DND-41 (cell line): ENCODE measurements at regions not wholly inside any gene's neighbourhood (a gene's known extent, or its start where the extent isn't known, plus 50 kb on each side); places are given as distances from the start of the nearest gene placed in this dataset.

Source experiments
- ATAC-seq: fragments of 200-7000 bp; cut with Tn5 transposase; 3 replicates; pipeline ENCODE4 v1.9.1; 2021; ENCODE audit warnings: low read depth; ENCODE audit not compliant: insufficient read depth
- DNase-seq: peaks from one replicate; pipeline ENCODE4 v3.0.0-alpha.2; 2020
- H2AFZ ChIP-seq: 2 replicates; pipeline ENCODE4 v1.6.0; 2012; ENCODE audit warnings: low read depth, low read length
- H3K27ac ChIP-seq: 2 replicates; pipeline ENCODE4 v1.5.1; 2012; ENCODE audit warnings: low read length, inconsistent platforms
- H3K27me3 ChIP-seq: fragments of 200-600 bp; sonication (generic); 2 replicates; pipeline ENCODE4 v1.6.0; 2012; ENCODE audit warnings: low read length, mild to moderate bottlenecking, inconsistent platforms; ENCODE audit not compliant: insufficient read depth, poor library complexity
- H3K36me3 ChIP-seq: 2 replicates; pipeline ENCODE4 v1.5.1; 2012; ENCODE audit warnings: low read length, inconsistent platforms; ENCODE audit not compliant: insufficient read depth
- H3K4me1 ChIP-seq: 2 replicates; pipeline ENCODE4 v1.5.1; 2012; ENCODE audit warnings: mild to moderate bottlenecking, low read length; ENCODE audit not compliant: insufficient read depth
- H3K4me2 ChIP-seq: 2 replicates; pipeline ENCODE4 v1.6.0; 2012; ENCODE audit warnings: mild to moderate bottlenecking, moderate library complexity, low read length, inconsistent platforms; ENCODE audit not compliant: insufficient read depth
- H3K4me3 ChIP-seq, 2 experiments: fragments of 200-600 bp in 1 of 2; shearing (Covaris generic) in 1 of 2; 2 replicates each; pipeline ENCODE4 v1.5.1; 2012 to 2016; ENCODE audit warnings: inconsistent platforms in 2 of 2, low read length in 2 of 2, mild to moderate bottlenecking in 2 of 2, low read depth in 1 of 2, moderate library complexity in 1 of 2
- H3K79me2 ChIP-seq: 2 replicates; pipeline ENCODE4 v1.6.0; 2012; ENCODE audit warnings: low read length, inconsistent platforms; ENCODE audit not compliant: insufficient read depth
- H3K9ac ChIP-seq: 2 replicates; pipeline ENCODE4 v1.6.0; 2012; ENCODE audit warnings: low read depth, mild to moderate bottlenecking, inconsistent platforms, low read length, moderate library complexity
- H3K9me3 ChIP-seq: 2 replicates; pipeline ENCODE4 v1.5.1; 2012; ENCODE audit warnings: low read length, moderate library complexity, mild to moderate bottlenecking, inconsistent platforms; ENCODE audit not compliant: insufficient read depth, severe bottlenecking
- H4K20me1 ChIP-seq: 2 replicates; pipeline ENCODE4 v1.6.0; 2012; ENCODE audit warnings: low read length; ENCODE audit not compliant: insufficient read depth
- EZH2 ChIP-seq: IDR thresholded peaks from 3 replicates; pipeline ENCODE4 v1.6.1; 2012; ENCODE audit warnings: borderline replicate concordance, low read depth, mild to moderate bottlenecking, moderate library complexity, low read length, inconsistent platforms; ENCODE audit not compliant: severe bottlenecking
- TF ChIP-seq, protein P1 (sequence below): IDR thresholded peaks from 2 replicates; pipeline ENCODE4 v1.5.1; 2012; ENCODE audit warnings: borderline replicate concordance, low read length, moderate library complexity, mild to moderate bottlenecking; ENCODE audit not compliant: poor library complexity, severe bottlenecking; ENCODE audit errors: extremely low read depth

- H3K4me2 ChIP-seq = no peak overlapping the region
- DNase-seq = no peak
- H3K4me1 ChIP-seq = no peaks in the 10 kb centered on the region
- TF ChIP-seq, protein P1, sequence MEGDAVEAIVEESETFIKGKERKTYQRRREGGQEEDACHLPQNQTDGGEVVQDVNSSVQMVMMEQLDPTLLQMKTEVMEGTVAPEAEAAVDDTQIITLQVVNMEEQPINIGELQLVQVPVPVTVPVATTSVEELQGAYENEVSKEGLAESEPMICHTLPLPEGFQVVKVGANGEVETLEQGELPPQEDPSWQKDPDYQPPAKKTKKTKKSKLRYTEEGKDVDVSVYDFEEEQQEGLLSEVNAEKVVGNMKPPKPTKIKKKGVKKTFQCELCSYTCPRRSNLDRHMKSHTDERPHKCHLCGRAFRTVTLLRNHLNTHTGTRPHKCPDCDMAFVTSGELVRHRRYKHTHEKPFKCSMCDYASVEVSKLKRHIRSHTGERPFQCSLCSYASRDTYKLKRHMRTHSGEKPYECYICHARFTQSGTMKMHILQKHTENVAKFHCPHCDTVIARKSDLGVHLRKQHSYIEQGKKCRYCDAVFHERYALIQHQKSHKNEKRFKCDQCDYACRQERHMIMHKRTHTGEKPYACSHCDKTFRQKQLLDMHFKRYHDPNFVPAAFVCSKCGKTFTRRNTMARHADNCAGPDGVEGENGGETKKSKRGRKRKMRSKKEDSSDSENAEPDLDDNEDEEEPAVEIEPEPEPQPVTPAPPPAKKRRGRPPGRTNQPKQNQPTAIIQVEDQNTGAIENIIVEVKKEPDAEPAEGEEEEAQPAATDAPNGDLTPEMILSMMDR = no peak
- TF ChIP-seq EZH2 = no peak
- no peak for ATAC-seq
- H3K79me2 ChIP-seq = no peaks in the 10 kb centered on the region
- no peaks in the 10 kb centered on the region for H3K9me3 ChIP-seq
- no peaks in the 10 kb centered on the region for H3K36me3 ChIP-seq
- no peaks in the 10 kb centered on the region for H4K20me1 ChIP-seq
- no peak overlapping the region for H3K9ac ChIP-seq
- H2AFZ ChIP-seq = no peak overlapping the region
- no peak overlapping the region for H3K27ac ChIP-seq
- H3K4me3 ChIP-seq = no peak overlapping the region
- no peaks in the 10 kb centered on the region for H3K27me3 ChIP-seq
Observed at GRCh38 chr18:75829091-75829490, 401.6 kb upstream of the SMIM21 start.

- Histone ChIP-seq H3K27me3 (no peaks in the 10 kb centered on the region), H3K4me1 (no peaks in the 10 kb centered on the region), H4K20me1 (no peaks in the 10 kb centered on the region), H3K9me3 (no peaks in the 10 kb centered on the region), H2AFZ (no peak overlapping the region), H3K4me2 (no peak overlapping the region), H3K36me3 (no peaks in the 10 kb centered on the region), H3K4me3 (no peak overlapping the region), H3K9ac (no peak overlapping the region), H3K27ac (no peak overlapping the region), H3K79me2 (no peaks in the 10 kb centered on the region)
- ATAC-seq (no peak), DNase-seq (no peak)
- no peak for TF ChIP-seq EZH2
- TF ChIP-seq, protein P1 = no peak
Observed at GRCh38 chr18:75828379-75828778, 400.9 kb upstream of the SMIM21 start.

DNA sequence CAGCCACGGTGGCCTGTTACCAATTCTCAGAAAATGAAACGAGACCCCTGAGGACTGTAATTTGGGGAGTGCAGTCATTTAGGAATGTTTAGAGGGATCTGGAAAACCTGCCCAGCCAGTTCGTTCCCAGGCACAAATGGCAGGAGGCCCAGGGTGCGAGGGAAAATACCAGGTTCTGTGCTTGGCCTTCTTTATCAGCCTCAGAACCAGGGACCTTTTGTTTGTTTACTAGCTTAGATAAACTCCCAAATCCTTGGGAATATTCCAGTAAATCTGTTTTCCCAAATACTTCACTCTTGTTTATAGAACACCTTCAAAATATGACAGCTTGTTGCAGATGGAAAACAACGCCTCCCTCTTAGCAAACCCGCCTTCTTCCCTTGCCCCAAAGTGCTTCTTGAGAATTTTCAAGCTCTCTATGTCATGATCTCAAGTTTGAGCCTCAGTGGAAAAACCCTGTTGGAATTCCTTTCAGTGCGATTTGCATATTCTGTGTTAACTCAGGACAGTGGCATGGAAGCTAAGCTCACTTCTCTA is 400.3 kb upstream of the SMIM21 start:
- Histone ChIP-seq H3K9ac (no peak overlapping the region), H3K27me3 (no peaks in the 10 kb centered on the region), H3K4me1 (no peaks in the 10 kb centered on the region), H3K36me3 (no peaks in the 10 kb centered on the region), H3K9me3 (no peaks in the 10 kb centered on the region), H3K4me3 (no peak overlapping the region), H2AFZ (no peak overlapping the region), H4K20me1 (no peaks in the 10 kb centered on the region), H3K27ac (no peak overlapping the region), H3K79me2 (no peaks in the 10 kb centered on the region), H3K4me2 (no peak overlapping the region)
- no peak for DNase-seq
- TF ChIP-seq, protein P1 = no peak
- no peak for TF ChIP-seq EZH2
- ATAC-seq = no peak

DNA sequence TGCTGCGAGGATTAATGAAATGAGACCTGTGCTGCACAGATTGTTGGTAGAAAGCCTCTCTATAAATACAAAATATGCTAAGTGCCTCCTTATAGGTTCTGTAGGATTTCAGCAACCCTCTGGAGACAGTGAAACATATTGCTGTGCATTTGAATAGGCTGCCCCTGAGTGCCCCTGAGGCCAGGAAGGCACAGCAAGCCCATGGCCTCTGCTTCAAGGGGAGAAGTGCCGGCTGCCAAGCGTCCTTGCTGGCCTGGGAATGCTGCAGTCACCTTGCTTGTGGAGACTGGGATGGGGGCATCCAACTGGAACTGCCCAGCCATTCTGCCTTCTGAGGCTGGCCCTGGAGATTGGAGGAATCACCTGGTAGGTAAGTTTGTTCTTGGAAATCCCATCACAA is 397.2 kb upstream of the SMIM21 start:
- H3K79me2 ChIP-seq = no peaks in the 10 kb centered on the region
- H3K27ac ChIP-seq = no peak overlapping the region
- no peaks in the 10 kb centered on the region for H3K4me1 ChIP-seq
- TF ChIP-seq, protein P1 = no peak
- no peak overlapping the region for H3K4me3 ChIP-seq
- H3K4me2 ChIP-seq = no peak overlapping the region
- ATAC-seq (no peak), DNase-seq (no peak)
- no peaks in the 10 kb centered on the region for H4K20me1 ChIP-seq
- no peak overlapping the region for H3K9ac ChIP-seq
- no peaks in the 10 kb centered on the region for H3K9me3 ChIP-seq
- H2AFZ ChIP-seq = no peak overlapping the region
- H3K36me3 ChIP-seq = no peaks in the 10 kb centered on the region
- no peaks in the 10 kb centered on the region for H3K27me3 ChIP-seq
